Right ventricle myocardium inferior (tissue), 1 donor: ENCODE measurements at regions not wholly inside any gene's neighbourhood (a gene's known extent, or its start where the extent isn't known, plus 50 kb on each side); places are given as distances from the start of the nearest gene placed in this dataset.

Source experiments
- ATAC-seq: fragments of 200-7000 bp; cut with Tn5 transposase; one replicate; pipeline ENCODE4 v1.9.1; 2020; ENCODE audit warnings: mild to moderate bottlenecking, moderate library complexity
- DNase-seq: peaks from one replicate; pipeline ENCODE4 v3.0.0; 2021; ENCODE audit errors: missing footprints
- intact Hi-C: fragments of 100-400 bp; cut with DNase I; formaldehyde crosslinking; loops from one replicate; pipeline ENCODE4 v1.11.0; 2022
- donor health status: DM: no; HTN: yes; CAD: no; lungs with severe emphysema.

- DNase-seq, result no peak
- intact Hi-C loops, result no loop called here
- no peak for ATAC-seq
These were observed 181.6 kb downstream of the SHANK2 start for GRCh38 chr11:71070490-71071453.

- intact Hi-C loops, result no loop called here
- ATAC-seq (no peak), DNase-seq (no peak)
These were observed 183.4 kb downstream of the SHANK2 start for GRCh38 chr11:71068963-71069362.

DNA sequence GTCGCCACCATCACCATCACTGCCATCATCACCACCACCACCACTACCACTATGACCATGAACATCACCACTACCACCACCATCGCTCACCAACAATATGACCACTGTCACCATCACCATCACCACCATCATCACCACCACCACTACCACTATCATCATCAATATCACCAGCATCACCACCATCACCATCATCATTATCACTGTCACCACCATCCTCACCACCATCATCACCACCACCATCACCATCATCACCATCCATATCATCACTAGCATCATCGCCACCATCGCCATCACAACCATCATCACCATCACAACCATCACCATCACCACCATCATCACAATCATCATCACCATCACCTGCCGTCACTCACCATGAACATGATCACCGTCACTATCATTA, 184.6 kb downstream of the SHANK2 start:
- intact Hi-C loops, result no loop called here
- no peak for DNase-seq
- ATAC-seq, result no peak

DNA sequence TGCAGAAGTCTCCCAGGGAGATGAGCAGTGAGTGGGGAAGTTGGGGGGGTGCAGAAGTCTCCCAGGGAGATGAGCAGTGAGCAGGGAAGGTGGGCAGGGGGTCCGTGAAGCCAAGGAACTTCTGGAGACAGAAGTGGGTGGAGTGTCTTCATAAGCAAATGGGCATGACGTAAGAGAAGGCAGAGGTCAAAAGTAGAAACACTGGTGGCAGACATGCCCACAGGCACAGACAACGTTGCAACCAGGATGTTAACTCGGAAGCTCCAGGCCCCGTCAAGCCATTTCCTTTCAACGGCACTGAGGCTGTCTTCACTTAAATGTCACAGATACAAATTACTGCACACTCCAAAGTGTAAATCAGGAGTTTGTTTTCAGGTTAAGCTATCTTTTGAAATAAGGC, 186.1 kb downstream of the SHANK2 start:
- intact Hi-C loops, result no loop called here
- DNase-seq (no peak), ATAC-seq (no peak)

DNA sequence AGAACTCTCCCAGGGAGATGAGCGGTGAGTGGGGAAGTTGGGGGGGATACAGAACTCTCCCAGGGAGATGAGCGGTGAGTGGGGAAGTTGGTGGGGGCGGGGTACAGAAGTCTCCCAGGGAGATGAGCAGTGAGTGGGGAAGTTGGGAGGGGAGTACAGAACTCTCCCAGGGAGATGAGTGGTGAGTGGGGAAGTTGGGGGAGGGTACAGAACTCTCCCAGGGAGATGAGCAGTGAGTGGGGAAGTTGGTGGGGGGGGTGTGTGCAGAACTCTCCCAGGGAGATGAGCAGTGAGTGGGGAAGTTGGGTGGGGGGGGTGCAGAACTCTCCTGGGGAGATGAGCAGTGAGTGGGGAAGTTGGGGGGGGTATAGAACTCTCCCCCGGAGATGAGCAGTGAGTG, 186.5 kb downstream of the SHANK2 start:
- intact Hi-C loops, result no loop called here
- ATAC-seq (no peak), DNase-seq (no peak)

- ATAC-seq, result no peak
- no peak for DNase-seq
- intact Hi-C loops, result no loop called here
These were observed 187.5 kb downstream of the SHANK2 start for GRCh38 chr11:71064702-71065515.

DNA sequence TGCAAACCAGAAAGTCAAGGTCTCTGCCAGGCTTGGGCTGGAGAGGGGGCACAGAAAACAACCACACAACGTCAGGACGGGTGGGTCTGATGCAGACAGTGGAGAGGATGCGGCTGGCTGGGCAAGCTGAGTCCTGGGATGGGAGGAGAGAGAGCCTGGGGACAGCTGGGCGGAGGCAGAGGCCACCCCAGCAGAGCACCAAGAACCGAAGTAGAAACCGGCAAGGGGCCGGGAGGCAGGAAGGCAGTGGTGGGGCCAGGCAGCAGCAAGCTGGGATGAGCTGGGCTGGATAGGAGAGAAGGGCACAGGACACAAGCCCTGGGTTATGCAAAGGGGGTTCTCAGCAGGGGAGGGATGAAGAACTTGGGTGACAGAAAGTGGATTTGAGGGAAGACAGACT, 188.2 kb downstream of the SHANK2 start:
- no peak for DNase-seq
- intact Hi-C loops, result no loop called here
- no peak for ATAC-seq

GRCh38 chr11:71063129-71063528, 189.2 kb downstream of the SHANK2 start:
- intact Hi-C loops, result no loop called here
- DNase-seq, result no peak
- no peak for ATAC-seq

DNA sequence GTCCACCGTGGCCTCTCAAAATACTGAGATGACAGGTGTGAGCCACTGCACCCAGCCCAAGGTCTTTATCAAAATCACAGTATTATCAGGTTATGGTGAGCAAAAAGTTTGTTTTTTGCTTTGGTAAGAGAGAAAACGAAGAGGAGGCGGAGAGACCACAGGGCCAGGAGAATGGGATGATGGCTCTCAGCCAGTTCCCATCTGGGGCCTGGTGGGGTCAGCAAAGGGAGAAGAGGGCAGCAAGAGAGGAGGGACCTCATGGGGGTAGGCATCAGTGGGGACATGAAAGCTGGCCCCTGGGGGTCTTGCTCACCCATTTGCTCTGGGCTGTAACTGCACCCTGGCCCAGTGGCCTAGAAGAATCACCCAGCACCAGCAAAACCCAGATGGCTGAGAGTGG, 190.2 kb downstream of the SHANK2 start:
- DNase-seq, result no peak
- intact Hi-C loops, result no loop called here
- no peak for ATAC-seq

GRCh38 chr11:71060391-71060791, 192.0 kb downstream of the SHANK2 start:
- no peak for ATAC-seq
- DNase-seq, result no peak

DNA sequence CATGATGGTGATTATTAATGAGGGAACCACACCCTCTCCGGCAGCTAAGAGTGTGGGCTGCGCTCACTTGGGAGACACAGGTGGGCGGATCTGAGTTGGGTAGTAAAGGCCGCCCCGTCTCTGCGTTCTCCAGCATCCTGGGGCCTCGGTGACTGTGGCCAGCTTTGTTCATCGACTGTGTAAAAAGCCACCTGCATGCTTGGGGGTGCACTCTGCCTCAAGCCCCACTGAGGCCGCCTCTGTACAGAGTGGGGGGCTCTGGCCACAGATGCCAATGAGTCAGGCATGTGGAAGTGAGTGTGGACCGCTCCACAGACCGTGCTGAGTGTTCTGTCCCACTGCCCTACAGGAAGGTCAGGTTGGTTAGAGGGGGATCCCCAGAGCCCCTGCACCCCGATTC, 192.7 kb downstream of the SHANK2 start:
- DNase-seq (no peak), ATAC-seq (no peak)
- intact Hi-C loops, result no loop called here

More at GRCh38 chr11:71060391-71060791, 192.0 kb downstream of the SHANK2 start:
- intact Hi-C loops, result no loop called here

DNA sequence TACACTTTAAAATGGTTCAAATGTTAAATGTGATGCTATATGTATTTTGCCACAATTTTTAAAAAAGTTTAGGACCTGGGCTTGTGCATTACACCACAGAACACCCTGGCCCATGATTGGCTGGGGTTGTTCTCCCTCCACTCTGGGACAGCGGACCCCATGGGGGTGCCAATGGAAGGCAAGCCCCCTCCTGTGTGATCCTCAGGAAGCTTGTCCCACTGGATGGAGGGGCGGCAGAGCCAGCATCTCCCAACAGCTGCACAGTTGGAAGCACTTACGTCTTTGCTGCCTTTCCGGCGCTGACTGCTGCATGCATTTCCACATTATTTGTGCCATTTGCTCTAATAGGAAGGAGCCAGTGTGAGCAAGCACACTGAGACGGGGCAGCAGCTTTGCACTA, 196.5 kb downstream of the SHANK2 start:
- no peak for DNase-seq
- no peak for ATAC-seq
- intact Hi-C loops, result no loop called here
